Smooth muscle cell (in vitro differentiated cells): ENCODE measurements at regions not wholly inside any gene's neighbourhood (a gene's known extent, or its start where the extent isn't known, plus 50 kb on each side); places are given as distances from the start of the nearest gene placed in this dataset.

Source experiments
- DNase-seq: peaks from one replicate; lab custom pipeline; 2025; ENCODE audit not compliant: unreplicated experiment; lab: John Stamatoyannopoulos, UW
- H2AFZ ChIP-seq: fragments of 200-600 bp; sonication (generic); 2 replicates; pipeline ENCODE4 v1.6.0; 2016; ENCODE audit warnings: antibody characterized with exemption, low read depth, mild to moderate bottlenecking
- H3F3A ChIP-seq: fragments of 200-600 bp; sonication (generic); 2 replicates; pipeline ENCODE4 v1.6.0; 2017; ENCODE audit warnings: antibody characterized with exemption, low read depth
- H3K27ac ChIP-seq: fragments of 200-600 bp; sonication (generic); 2 replicates; pipeline ENCODE4 v1.5.1; 2016; ENCODE audit warnings: low read depth, mild to moderate bottlenecking
- H3K27me3 ChIP-seq: fragments of 200-600 bp; sonication (generic); 2 replicates; pipeline ENCODE4 v1.6.1; 2016; ENCODE audit warnings: low read depth, mild to moderate bottlenecking
- H3K36me3 ChIP-seq: fragments of 200-600 bp; sonication (generic); 2 replicates; pipeline ENCODE4 v1.5.1; 2016; ENCODE audit warnings: low read depth
- H3K4me1 ChIP-seq: fragments of 200-600 bp; sonication (generic); 2 replicates; pipeline ENCODE4 v1.5.1; 2016; ENCODE audit warnings: low read depth
- H3K4me2 ChIP-seq: fragments of 200-600 bp; sonication (generic); 2 replicates; pipeline ENCODE4 v1.6.0; 2016; ENCODE audit warnings: mild to moderate bottlenecking
- H3K4me3 ChIP-seq: fragments of 200-600 bp; sonication (generic); 2 replicates; pipeline ENCODE4 v1.5.1; 2016; ENCODE audit warnings: mild to moderate bottlenecking
- H3K79me2 ChIP-seq: fragments of 200-600 bp; sonication (generic); 2 replicates; pipeline ENCODE4 v1.6.0; 2016; ENCODE audit warnings: low read depth, mild to moderate bottlenecking
- H3K9ac ChIP-seq: fragments of 200-600 bp; sonication (generic); 2 replicates; pipeline ENCODE4 v1.6.0; 2016; ENCODE audit warnings: low read depth
- H3K9me3 ChIP-seq: fragments of 200-600 bp; sonication (generic); replicated peaks from 2 replicates; pipeline ENCODE4 v1.5.1; 2016; ENCODE audit warnings: low read depth
- H4K20me1 ChIP-seq: fragments of 200-600 bp; sonication (generic); 2 replicates; pipeline ENCODE4 v1.6.0; 2016; ENCODE audit warnings: low read depth
- WGBS: methylation state at CpG from one replicate; pipeline ENCODE4 v1.1.7; 2016; ENCODE audit warnings: low lambda C conversion rate; 5-methylcytosine and 5-hydroxymethylcytosine counted together
- TF ChIP-seq, protein P1 (sequence below): fragments of 200-600 bp; sonication (generic); IDR thresholded peaks from 2 replicates; pipeline ENCODE4 v1.5.1; 2017; ENCODE audit warnings: borderline replicate concordance, mild to moderate bottlenecking, antibody characterized with exemption; ENCODE audit not compliant: insufficient read depth, poor library complexity, severe bottlenecking

DNA sequence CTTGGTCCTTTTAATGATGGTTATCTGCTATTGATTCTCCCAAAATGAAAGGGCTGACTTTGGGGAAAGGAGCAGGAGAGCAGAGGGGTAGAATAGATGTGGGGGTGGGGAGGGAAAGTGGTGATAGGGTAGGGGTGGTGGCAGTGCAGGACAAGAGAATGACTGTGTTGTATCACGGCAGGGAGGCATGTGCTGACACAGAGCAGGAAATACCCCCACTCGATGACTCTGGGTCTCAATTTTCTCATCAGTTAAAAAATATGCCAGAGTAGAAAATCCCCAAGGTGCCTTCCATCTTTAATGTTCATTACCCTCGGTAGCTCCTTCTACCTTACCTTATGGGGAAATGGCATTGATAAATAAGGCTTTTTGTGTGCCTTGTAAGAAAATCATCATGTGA lies 79.0 kb upstream of the ATXN1 start:
- Histone ChIP-seq H3K27me3 (no peaks in the 10 kb centered on the region), H3K36me3 (no peaks in the 10 kb centered on the region), H3K9me3 (no peaks in the 10 kb centered on the region), H3K27ac (no peak overlapping the region), H3K4me3 (no peak overlapping the region), H4K20me1 (no peaks in the 10 kb centered on the region), H3K4me1 (peaks cover 9% of the 10 kb centered on the region), H3K9ac (no peak overlapping the region), H3K79me2 (no peaks in the 10 kb centered on the region), H3F3A (peaks cover 2% of the 10 kb centered on the region), H3K4me2 (no peak overlapping the region), H2AFZ (peak overlapping the region; percentile 36)
- 42% methylated on average over 3 of the region's 3 CpGs for WGBS
- TF ChIP-seq, protein P1, sequence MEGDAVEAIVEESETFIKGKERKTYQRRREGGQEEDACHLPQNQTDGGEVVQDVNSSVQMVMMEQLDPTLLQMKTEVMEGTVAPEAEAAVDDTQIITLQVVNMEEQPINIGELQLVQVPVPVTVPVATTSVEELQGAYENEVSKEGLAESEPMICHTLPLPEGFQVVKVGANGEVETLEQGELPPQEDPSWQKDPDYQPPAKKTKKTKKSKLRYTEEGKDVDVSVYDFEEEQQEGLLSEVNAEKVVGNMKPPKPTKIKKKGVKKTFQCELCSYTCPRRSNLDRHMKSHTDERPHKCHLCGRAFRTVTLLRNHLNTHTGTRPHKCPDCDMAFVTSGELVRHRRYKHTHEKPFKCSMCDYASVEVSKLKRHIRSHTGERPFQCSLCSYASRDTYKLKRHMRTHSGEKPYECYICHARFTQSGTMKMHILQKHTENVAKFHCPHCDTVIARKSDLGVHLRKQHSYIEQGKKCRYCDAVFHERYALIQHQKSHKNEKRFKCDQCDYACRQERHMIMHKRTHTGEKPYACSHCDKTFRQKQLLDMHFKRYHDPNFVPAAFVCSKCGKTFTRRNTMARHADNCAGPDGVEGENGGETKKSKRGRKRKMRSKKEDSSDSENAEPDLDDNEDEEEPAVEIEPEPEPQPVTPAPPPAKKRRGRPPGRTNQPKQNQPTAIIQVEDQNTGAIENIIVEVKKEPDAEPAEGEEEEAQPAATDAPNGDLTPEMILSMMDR, result no peak
- DNase-seq, result no peak

DNA sequence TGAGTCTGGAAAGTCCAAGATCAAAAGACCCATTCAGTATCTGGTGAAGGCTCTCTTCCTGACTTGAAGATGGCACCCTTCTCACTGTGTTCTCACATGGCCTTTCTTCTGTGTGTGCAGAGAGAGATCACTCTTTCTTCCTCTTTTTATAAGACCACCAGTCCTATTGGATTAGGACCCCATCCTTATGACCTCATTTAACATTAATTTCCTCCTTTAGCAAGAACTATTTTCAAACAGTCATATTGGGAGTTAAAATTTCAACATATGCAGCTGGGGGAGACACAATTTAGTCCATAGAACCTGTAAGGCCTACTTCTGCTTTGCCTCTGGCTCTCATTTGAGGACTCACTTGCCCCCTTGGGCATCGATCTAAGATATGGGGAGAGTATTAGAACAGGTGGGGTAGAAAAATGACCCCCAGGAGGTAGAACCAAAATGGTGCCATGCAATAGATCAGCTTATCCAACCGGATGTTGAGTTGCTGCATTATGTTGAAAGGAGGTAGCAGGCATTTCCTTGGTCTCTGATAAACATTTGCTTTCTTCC lies 78.4 kb upstream of the ATXN1 start:
- H3F3A ChIP-seq, result peaks cover 2% of the 10 kb centered on the region
- H3K4me3 ChIP-seq, result no peak overlapping the region
- H2AFZ ChIP-seq, result no peak overlapping the region
- 91% methylated on average over 2 of the region's 2 CpGs for WGBS
- H3K4me1 ChIP-seq, result peaks cover 9% of the 10 kb centered on the region
- TF ChIP-seq, protein P1, result no peak
- H3K9ac ChIP-seq, result no peak overlapping the region
- H4K20me1 ChIP-seq, result no peaks in the 10 kb centered on the region
- H3K4me2 ChIP-seq, result no peak overlapping the region
- no peaks in the 10 kb centered on the region for H3K79me2 ChIP-seq
- no peaks in the 10 kb centered on the region for H3K9me3 ChIP-seq
- H3K27me3 ChIP-seq, result no peaks in the 10 kb centered on the region
- no peaks in the 10 kb centered on the region for H3K36me3 ChIP-seq
- no peak for DNase-seq
- no peak overlapping the region for H3K27ac ChIP-seq

DNA sequence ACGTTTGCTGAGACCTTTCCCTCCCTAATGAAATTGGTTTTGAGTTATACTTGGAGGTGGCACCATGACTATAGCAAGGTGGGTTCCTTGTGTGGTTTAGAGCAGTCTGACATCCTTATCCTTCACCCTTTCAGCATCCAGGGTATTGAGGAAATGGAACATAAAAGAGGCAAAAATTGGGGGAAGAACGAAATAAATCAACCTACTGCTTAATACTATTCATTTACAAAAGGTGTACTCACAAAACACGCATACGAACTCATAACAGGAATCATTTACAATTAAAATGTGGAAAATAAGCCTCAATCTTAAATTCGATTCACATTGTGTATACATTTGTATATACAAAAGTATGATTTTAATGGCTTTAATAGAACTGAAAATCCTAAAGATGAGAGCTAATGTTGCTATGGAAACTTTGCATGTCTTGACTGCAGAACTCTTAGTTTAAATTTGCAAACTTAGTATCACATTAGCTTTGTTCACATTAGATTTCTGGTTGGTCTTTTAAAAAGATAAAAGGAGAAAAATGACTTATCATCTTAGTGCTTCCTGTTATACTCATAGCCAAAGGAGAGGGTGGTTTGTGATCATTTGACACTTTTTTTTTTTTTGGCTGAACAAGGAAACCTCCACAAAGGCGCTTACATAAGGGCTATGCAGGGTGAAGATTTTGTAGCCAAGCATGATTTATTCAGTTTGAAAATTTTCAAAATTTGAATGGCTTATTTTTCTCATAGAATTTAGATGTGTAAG lies 76.1 kb upstream of the ATXN1 start:
- no peaks in the 10 kb centered on the region for H4K20me1 ChIP-seq
- TF ChIP-seq, protein P1, result no peak
- H3F3A ChIP-seq, result peaks cover 2% of the 10 kb centered on the region
- H2AFZ ChIP-seq, result no peak overlapping the region
- no peak for DNase-seq
- H3K9me3 ChIP-seq, result no peaks in the 10 kb centered on the region
- no peak overlapping the region for H3K4me3 ChIP-seq
- no peak overlapping the region for H3K4me2 ChIP-seq
- no peak overlapping the region for H3K27ac ChIP-seq
- H3K36me3 ChIP-seq, result no peaks in the 10 kb centered on the region
- 95% methylated on average over 6 of the region's 6 CpGs for WGBS
- peaks cover 9% of the 10 kb centered on the region for H3K4me1 ChIP-seq
- H3K9ac ChIP-seq, result no peak overlapping the region
- H3K79me2 ChIP-seq, result no peaks in the 10 kb centered on the region
- H3K27me3 ChIP-seq, result no peaks in the 10 kb centered on the region
